Prostate gland (tissue), 2 donors: ENCODE measurements at regions not wholly inside any gene's neighbourhood (a gene's known extent, or its start where the extent isn't known, plus 50 kb on each side); places are given as distances from the start of the nearest gene placed in this dataset.

Experiments
- POLR2A ChIP-seq: fragments of 450-650 bp; IDR thresholded peaks from one replicate; pipeline ENCODE4 v1.6.1; 2016; ENCODE audit warnings: antibody characterized with exemption, mild to moderate bottlenecking
- POLR2AphosphoS5 ChIP-seq: sonication (generic); formaldehyde crosslinking; IDR thresholded peaks from one replicate; pipeline ENCODE4 v1.6.1; 2017; ENCODE audit warnings: antibody characterized with exemption
- TF ChIP-seq, protein P1 (sequence below), 4 experiments: fragments of 200-600 bp in 2 of 4; fragments of 450-650 bp in 2 of 4; sonication (generic) in 2 of 4; IDR thresholded peaks; 1 replicate in 3 of 4; 2 replicates in 1 of 4; pipeline ENCODE4 v1.5.1; 2016 to 2019; ENCODE audit warnings: antibody characterized with exemption in 4 of 4, mild to moderate bottlenecking in 2 of 4, moderate library complexity in 2 of 4

DNA sequence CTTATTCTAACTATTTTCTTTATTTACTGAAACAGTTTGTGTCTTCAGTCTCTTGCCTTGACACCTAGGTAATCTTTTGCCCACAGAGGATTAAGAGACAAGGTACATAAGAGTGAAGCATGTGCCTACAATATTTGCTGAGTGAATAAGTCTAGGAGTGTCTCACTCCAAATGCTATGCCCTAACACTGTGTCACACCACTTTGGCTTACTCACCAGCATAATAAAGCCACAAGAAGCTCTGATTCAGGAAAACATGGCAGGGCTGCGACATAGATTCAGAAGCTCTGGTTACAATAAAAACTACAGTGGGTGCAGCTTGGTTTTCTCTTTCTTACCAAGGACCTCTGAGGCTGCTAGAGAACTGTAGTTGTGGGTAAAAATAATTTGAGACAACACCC lies 127.1 kb downstream of the RBM46 start:
- TF ChIP-seq POLR2A (no peak), POLR2AphosphoS5 (no peak)
- TF ChIP-seq, protein P1, sequence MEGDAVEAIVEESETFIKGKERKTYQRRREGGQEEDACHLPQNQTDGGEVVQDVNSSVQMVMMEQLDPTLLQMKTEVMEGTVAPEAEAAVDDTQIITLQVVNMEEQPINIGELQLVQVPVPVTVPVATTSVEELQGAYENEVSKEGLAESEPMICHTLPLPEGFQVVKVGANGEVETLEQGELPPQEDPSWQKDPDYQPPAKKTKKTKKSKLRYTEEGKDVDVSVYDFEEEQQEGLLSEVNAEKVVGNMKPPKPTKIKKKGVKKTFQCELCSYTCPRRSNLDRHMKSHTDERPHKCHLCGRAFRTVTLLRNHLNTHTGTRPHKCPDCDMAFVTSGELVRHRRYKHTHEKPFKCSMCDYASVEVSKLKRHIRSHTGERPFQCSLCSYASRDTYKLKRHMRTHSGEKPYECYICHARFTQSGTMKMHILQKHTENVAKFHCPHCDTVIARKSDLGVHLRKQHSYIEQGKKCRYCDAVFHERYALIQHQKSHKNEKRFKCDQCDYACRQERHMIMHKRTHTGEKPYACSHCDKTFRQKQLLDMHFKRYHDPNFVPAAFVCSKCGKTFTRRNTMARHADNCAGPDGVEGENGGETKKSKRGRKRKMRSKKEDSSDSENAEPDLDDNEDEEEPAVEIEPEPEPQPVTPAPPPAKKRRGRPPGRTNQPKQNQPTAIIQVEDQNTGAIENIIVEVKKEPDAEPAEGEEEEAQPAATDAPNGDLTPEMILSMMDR (IDR thresholded peaks at IDR 0.05): no peak
